ENCODE measurements at regions not wholly inside any gene's neighbourhood (a gene's known extent, or its start where the extent isn't known, plus 50 kb on each side); places are given as distances from the start of the nearest gene placed in this dataset.

DNA sequence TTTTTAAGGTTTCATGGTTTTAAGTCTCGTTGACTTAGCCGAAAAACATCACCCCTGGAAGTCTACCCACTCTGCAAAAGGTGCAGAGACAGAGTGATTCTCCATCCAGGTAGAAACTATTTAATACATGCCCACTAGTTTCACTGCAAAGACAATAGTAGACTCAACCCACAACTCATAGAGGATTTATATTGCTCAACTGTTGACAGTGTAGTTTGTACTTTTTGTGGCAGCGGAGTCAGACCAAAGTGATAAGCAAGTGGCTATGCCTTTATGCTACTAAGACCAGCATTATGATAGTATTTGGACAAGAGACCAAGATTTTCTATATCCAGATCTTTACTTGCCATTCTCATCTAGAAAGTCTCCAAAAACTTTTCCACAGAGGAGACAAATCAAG is 98.8 kb upstream of the ZBTB20 start:
- Histone ChIP-seq H3K4me1 (no peaks in the 10 kb centered on the region), H3K27me3 (no peaks in the 10 kb centered on the region), H3K9me3 (no peaks in the 10 kb centered on the region), H3K4me3 (no peak overlapping the region), H3K27ac (no peak overlapping the region), H3K36me3 (no peaks in the 10 kb centered on the region)
- WGBS, 5 donors = 87 to 94% (median 90%) methylated on average over 3 of the region's 3 CpGs
- intact Hi-C loops (cut with DNase I; ENCODE audit: low total_unique reads) = no loop called here
- no peak for DNase-seq
- TF ChIP-seq EP300 (IDR thresholded peaks at IDR 0.05) (no peak), POLR2AphosphoS5 (IDR thresholded peaks at IDR 0.05) (no peak)

DNA sequence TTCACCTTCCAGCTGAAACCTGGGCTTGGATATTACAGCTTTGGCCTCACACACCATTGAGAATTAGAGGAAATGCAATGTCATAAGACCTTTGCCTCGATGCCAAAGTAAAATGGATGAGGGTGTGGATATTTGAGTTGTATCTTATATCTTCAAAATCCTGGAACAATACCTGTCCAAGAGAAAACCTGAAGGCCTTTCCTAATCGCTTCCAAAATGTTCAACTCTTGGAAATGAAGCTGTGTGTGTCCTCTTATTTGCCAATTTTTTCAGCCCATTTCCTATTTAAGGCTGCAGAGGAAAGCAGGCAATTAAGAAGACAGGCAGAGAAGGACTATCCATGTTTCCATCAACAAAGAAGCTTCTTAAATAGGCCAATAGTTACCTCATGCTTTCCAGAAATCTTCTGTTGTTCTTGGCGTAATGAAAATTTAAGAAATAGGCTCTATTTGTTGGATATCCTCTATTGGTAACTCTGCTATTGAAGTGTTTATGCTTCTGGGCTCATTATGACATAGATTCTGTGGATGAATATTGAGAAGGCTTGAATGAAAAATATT is 99.5 kb upstream of the ZBTB20 start:
- Histone ChIP-seq H3K4me3 (no peak overlapping the region), H3K36me3 (no peaks in the 10 kb centered on the region), H3K27ac (no peak overlapping the region), H3K27me3 (no peaks in the 10 kb centered on the region), H3K4me1 (no peaks in the 10 kb centered on the region), H3K9me3 (no peaks in the 10 kb centered on the region)
- intact Hi-C loops (cut with DNase I; ENCODE audit: low total_unique reads) = no loop called here
- no peak for DNase-seq
- 70 to 85% (median 76%) methylated on average over 3 of the region's 3 CpGs for WGBS, 5 donors
- TF ChIP-seq POLR2A (IDR thresholded peaks at IDR 0.05) (no peak), EP300 (IDR thresholded peaks at IDR 0.05) (no peak), POLR2AphosphoS5 (IDR thresholded peaks at IDR 0.05) (no peak)
- TF ChIP-seq, protein P1, sequence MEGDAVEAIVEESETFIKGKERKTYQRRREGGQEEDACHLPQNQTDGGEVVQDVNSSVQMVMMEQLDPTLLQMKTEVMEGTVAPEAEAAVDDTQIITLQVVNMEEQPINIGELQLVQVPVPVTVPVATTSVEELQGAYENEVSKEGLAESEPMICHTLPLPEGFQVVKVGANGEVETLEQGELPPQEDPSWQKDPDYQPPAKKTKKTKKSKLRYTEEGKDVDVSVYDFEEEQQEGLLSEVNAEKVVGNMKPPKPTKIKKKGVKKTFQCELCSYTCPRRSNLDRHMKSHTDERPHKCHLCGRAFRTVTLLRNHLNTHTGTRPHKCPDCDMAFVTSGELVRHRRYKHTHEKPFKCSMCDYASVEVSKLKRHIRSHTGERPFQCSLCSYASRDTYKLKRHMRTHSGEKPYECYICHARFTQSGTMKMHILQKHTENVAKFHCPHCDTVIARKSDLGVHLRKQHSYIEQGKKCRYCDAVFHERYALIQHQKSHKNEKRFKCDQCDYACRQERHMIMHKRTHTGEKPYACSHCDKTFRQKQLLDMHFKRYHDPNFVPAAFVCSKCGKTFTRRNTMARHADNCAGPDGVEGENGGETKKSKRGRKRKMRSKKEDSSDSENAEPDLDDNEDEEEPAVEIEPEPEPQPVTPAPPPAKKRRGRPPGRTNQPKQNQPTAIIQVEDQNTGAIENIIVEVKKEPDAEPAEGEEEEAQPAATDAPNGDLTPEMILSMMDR (IDR thresholded peaks at IDR 0.05) = no peak

DNA sequence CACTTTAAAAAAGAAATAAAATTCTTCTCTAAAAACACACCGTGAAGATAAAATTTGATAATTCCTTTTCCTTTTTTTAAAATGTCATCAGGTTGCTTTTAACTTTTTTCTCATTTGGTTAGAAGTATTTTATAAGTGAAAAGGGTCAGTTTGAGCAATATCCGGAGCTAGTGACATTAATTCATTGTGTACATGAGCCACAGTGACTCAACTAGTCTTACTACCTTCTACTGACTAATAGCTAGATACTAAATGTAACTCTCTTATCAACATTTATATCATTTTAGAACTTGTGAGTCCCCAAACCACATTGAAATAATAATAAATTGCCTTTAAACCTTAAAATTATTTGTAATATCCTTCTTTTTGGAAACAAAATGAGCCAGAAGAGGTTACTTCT is 101.2 kb upstream of the ZBTB20 start:
- DNase-seq = no peak
- Histone ChIP-seq H3K27ac (no peak overlapping the region), H3K27me3 (no peaks in the 10 kb centered on the region), H3K9me3 (no peaks in the 10 kb centered on the region), H3K4me3 (no peak overlapping the region), H3K36me3 (no peaks in the 10 kb centered on the region), H3K4me1 (no peaks in the 10 kb centered on the region)
- intact Hi-C loops (cut with DNase I; ENCODE audit: low total_unique reads) = no loop called here
- 79 to 85% (median 81%) methylated on average over 2 of the region's 2 CpGs for WGBS, 5 donors
- TF ChIP-seq EP300 (IDR thresholded peaks at IDR 0.05) (no peak), POLR2A (IDR thresholded peaks at IDR 0.05) (no peak), POLR2AphosphoS5 (IDR thresholded peaks at IDR 0.05) (no peak)
- TF ChIP-seq, protein P1 (IDR thresholded peaks at IDR 0.05) = no peak

DNA sequence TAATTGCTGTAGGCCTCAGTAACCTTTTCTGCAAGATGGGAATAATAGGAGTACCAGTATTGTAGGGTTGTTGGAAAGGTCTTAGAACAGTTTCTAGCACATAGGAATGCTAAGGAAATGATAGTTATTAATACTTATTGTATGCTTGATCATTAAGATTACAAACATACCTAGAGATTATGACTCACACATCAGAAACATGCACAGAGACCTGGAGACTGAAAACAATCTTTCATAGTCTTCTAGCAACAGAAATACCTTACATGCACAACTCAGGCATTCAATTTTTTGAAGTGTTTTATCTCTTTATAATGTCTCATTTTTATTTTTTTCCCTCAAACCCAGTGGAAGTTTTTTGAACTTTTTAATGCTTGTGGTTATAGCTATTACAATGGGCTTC is 104.4 kb upstream of the ZBTB20 start:
- no peaks in the 10 kb centered on the region for H3K36me3 ChIP-seq
- no peaks in the 10 kb centered on the region for H3K4me1 ChIP-seq
- TF ChIP-seq, protein P1 (IDR thresholded peaks at IDR 0.05) = no peak
- TF ChIP-seq EP300 (IDR thresholded peaks at IDR 0.05) (no peak), POLR2AphosphoS5 (IDR thresholded peaks at IDR 0.05) (no peak), POLR2A (IDR thresholded peaks at IDR 0.05) (no peak)
- H3K4me3 ChIP-seq = no peak overlapping the region
- H3K9me3 ChIP-seq = no peaks in the 10 kb centered on the region
- no peaks in the 10 kb centered on the region for H3K27me3 ChIP-seq
- no peak for DNase-seq
- H3K27ac ChIP-seq = no peak overlapping the region
- intact Hi-C loops (cut with DNase I; ENCODE audit: low total_unique reads) = no loop called here

DNA sequence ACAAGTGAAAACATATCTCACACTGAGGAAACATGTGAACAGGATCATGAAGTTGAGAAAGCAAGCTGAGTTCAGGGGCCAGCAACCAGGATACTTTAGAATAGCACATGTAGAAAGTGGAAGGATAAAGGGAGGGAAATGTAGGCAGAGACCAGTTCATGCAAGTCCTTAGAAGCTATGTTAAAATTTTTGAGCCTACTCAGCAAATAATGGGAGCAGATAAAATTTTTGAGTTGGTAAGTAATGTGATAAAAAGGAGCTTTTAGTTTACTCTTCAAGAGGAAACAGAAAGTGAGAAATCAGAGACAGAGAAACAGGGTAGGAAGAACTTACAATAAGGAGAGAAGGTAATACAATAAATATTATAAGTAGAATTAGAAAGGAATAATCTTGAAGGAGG is 105.6 kb upstream of the ZBTB20 start:
- H3K27ac ChIP-seq = no peak overlapping the region
- no peak for TF ChIP-seq POLR2A (IDR thresholded peaks at IDR 0.05)
- TF ChIP-seq, protein P1 (IDR thresholded peaks at IDR 0.05) = no peak
- no peaks in the 10 kb centered on the region for H3K27me3 ChIP-seq
- intact Hi-C loops (cut with DNase I; ENCODE audit: low total_unique reads) = no loop called here
- no peaks in the 10 kb centered on the region for H3K4me1 ChIP-seq
- H3K4me3 ChIP-seq = no peak overlapping the region
- H3K36me3 ChIP-seq = no peaks in the 10 kb centered on the region
- no peak for DNase-seq
- H3K9me3 ChIP-seq = peaks cover 0 to 5% (median 0%) of the 10 kb centered on the region in 4 donors

Data from stomach (tissue), 8 donors.